Mucosa of descending colon (tissue), 3 donors: ENCODE measurements at regions not wholly inside any gene's neighbourhood (a gene's known extent, or its start where the extent isn't known, plus 50 kb on each side); places are given as distances from the start of the nearest gene placed in this dataset.

Source experiments
- ATAC-seq: fragments of 200-7000 bp; cut with Tn5 transposase; one replicate; pipeline ENCODE4 v1.9.1; 2020; ENCODE audit warnings: mild to moderate bottlenecking, moderate library complexity
- DNase-seq, 3 donors: peaks; one replicate each; pipeline ENCODE4 v3.0.0-alpha.2; 2020
- H3K36me3 ChIP-seq: fragments of 200-600 bp; one replicate; pipeline ENCODE4 v1.8.0; 2021; ENCODE audit warnings: low read depth, mild to moderate bottlenecking
- H3K4me1 ChIP-seq: fragments of 200-600 bp; one replicate; pipeline ENCODE4 v1.8.0; 2021; ENCODE audit warnings: low read depth, mild to moderate bottlenecking
- H3K4me3 ChIP-seq: fragments of 200-600 bp; one replicate; pipeline ENCODE4 v1.8.0; 2021; ENCODE audit warnings: mild to moderate bottlenecking
- H3K9me3 ChIP-seq: fragments of 200-600 bp; one replicate; pipeline ENCODE4 v1.8.0; 2021; ENCODE audit warnings: mild to moderate bottlenecking
- intact Hi-C, 2 donors: fragments of 100-400 bp; cut with DNase I in 1 of 2; cut with micrococcal nuclease in 1 of 2; formaldehyde crosslinking; loops; one replicate each; pipeline versions ENCODE4 v1.11.0 to v1.11.1; 2022; cut with DNase I, micrococcal nuclease
- TF ChIP-seq, protein P1 (sequence below): fragments of 200-600 bp; IDR thresholded peaks from one replicate; pipeline ENCODE4 v1.8.0; 2022; ENCODE audit warnings: antibody characterized with exemption, mild to moderate bottlenecking
- donor health status: DM: no; HTN: no; CAD: no; lungs with moderate emphysema.
- donor health status: DM: no; HTN: no; CAD: no.
- donor health status: DM: no; HTN: yes; CAD: no.

DNA sequence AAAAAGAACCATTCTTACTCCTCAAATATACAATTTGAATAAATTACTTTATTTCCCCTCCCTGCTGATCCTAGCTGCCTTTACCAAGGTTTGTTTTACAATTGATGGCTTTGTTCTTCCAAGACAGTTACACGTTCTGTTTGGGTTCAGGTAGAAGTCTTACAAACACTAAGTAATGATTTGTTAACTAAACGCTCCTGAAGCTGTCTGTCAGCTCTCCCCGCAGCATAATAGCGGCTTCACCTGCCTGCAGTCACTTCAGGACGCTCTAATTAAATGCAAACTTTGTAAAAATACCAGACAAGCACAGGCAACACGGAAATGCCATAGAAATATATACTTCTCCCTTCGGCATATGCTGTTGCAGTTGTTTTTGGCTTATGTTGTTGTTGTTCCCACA, 176.4 kb upstream of the MDFIC2 start:
- H3K9me3 ChIP-seq = no peaks in the 10 kb centered on the region
- DNase-seq (no peak), ATAC-seq (no peak)
- no peak overlapping the region for H3K4me3 ChIP-seq
- intact Hi-C loops = no loop called here
- TF ChIP-seq, protein P1, sequence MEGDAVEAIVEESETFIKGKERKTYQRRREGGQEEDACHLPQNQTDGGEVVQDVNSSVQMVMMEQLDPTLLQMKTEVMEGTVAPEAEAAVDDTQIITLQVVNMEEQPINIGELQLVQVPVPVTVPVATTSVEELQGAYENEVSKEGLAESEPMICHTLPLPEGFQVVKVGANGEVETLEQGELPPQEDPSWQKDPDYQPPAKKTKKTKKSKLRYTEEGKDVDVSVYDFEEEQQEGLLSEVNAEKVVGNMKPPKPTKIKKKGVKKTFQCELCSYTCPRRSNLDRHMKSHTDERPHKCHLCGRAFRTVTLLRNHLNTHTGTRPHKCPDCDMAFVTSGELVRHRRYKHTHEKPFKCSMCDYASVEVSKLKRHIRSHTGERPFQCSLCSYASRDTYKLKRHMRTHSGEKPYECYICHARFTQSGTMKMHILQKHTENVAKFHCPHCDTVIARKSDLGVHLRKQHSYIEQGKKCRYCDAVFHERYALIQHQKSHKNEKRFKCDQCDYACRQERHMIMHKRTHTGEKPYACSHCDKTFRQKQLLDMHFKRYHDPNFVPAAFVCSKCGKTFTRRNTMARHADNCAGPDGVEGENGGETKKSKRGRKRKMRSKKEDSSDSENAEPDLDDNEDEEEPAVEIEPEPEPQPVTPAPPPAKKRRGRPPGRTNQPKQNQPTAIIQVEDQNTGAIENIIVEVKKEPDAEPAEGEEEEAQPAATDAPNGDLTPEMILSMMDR = no peak
- H3K4me1 ChIP-seq = no peaks in the 10 kb centered on the region
- H3K36me3 ChIP-seq = no peaks in the 10 kb centered on the region

DNA sequence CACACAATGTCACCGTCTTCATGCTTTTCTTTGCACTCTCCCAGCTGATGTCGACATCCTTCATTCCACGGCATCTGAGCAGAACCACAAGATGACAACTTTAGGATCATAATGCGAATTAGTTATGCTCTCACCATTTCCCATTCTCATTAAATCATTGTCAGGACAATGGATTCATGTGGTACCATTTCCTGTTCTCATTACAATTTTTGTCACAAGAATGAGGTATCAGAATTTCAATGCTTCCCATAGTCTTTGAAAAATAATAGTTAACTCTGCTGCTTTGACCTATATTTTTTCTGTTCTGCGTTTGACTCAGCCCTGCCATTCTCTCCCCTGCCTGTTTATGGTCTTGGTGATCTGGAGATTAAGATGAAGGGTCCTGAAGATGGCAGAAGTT, 175.7 kb upstream of the MDFIC2 start:
- H3K9me3 ChIP-seq = no peaks in the 10 kb centered on the region
- no peaks in the 10 kb centered on the region for H3K36me3 ChIP-seq
- H3K4me1 ChIP-seq = no peaks in the 10 kb centered on the region
- intact Hi-C loops = no loop called here
- DNase-seq = no peak
- TF ChIP-seq, protein P1 = no peak
- ATAC-seq = no peak
- no peak overlapping the region for H3K4me3 ChIP-seq

DNA sequence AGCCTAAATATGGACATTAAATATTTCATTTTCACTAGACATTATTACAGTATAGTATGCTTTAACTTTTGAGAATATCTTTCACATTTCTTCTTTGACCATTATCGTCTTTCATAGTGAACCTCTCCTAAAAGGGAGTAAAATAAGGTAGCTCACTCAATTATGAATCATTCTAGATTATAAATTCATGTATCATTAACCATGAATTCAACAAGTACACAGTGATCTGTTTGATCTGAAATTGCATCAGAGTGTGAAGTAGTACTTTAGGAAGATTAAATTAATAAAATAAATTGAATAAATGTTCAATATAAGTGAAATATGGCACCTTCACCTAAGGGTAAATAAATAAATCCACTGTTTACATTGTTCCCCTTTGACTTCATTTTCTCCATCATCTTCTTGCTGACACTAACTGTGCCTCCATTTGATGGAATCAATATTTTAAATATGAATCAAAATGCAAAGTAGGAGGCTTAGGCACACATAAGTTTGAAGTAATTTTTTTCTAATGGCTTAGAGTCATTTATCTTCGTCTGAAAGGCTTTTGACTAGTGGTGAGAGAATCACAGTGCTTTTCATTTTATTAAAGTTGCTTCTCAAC, 174.1 kb upstream of the MDFIC2 start:
- DNase-seq = no peak
- ATAC-seq = no peak
- intact Hi-C loops = no loop called here
- no peaks in the 10 kb centered on the region for H3K36me3 ChIP-seq
- no peaks in the 10 kb centered on the region for H3K4me1 ChIP-seq
- H3K4me3 ChIP-seq = no peak overlapping the region
- TF ChIP-seq, protein P1 = no peak
- no peaks in the 10 kb centered on the region for H3K9me3 ChIP-seq

DNA sequence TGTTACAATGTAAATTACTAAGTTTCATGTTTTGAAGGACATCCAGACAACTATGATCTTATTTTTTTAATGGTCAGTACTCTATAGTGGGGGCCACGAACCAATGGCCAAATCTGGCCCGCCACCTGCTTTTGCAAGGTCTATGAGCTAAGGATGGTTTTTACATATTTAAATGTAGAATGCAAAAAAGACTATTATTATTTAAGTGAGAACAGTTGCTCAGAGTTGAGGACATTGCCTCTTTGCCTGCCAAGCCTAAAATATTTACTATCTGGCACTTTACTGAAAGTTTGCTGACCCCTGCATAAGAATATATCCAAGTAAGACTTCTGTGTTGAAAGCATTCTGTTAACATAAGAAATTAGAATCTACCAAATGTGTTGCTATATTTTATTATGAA, 163.7 kb upstream of the MDFIC2 start:
- DNase-seq = no peak
- TF ChIP-seq, protein P1 = no peak
- H3K36me3 ChIP-seq = no peaks in the 10 kb centered on the region
- H3K4me3 ChIP-seq = no peak overlapping the region
- no peaks in the 10 kb centered on the region for H3K4me1 ChIP-seq
- intact Hi-C loops = no loop called here
- no peak for ATAC-seq
- H3K9me3 ChIP-seq = no peaks in the 10 kb centered on the region

DNA sequence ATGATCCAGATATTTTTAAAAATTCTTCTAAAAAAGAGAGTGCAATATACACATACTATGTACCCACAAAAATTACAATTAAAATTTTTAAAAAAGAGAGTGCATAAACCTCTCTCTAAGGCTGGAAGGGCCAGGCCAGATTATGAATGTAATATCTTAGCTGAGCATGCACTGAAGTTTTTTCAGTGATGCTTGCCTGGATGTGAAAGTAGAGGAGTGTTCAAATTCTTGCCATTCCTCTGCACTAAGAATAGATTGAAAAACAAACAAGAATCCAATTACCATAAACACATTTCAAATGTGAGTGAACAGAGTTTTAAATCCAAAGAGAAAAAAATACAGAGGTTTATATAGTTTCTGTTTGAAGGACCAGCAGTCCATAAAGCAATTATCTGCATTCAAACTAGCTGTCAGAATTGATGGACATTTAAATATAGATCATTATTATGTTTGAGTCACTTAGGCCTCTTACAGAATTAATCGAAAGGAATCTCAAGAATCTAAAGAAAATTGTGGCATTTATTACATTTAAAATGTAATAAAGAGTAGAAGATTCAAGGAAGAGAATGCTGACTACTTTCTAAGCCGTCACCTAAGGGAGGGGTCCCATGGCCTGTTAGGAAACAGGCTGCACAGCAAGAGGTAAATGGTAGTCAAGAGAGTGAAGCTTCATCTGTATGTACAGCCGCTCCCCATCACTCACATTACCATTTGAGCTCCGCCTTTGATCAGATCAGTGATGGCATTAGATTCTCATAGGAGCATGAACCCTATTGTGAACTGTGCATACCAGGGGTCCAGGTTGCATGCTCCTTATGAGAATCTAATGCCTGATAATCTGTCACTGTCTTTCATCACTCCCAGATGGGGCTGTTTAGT, 159.3 kb upstream of the MDFIC2 start:
- TF ChIP-seq, protein P1 = no peak
- H3K4me1 ChIP-seq = no peaks in the 10 kb centered on the region
- intact Hi-C loops = no loop called here
- no peak overlapping the region for H3K4me3 ChIP-seq
- H3K9me3 ChIP-seq = no peaks in the 10 kb centered on the region
- DNase-seq = no peak
- no peak for ATAC-seq
- no peaks in the 10 kb centered on the region for H3K36me3 ChIP-seq
